ENCODE measurements at regions not wholly inside any gene's neighbourhood (a gene's known extent, or its start where the extent isn't known, plus 50 kb on each side); places are given as distances from the start of the nearest gene placed in this dataset.

DNA sequence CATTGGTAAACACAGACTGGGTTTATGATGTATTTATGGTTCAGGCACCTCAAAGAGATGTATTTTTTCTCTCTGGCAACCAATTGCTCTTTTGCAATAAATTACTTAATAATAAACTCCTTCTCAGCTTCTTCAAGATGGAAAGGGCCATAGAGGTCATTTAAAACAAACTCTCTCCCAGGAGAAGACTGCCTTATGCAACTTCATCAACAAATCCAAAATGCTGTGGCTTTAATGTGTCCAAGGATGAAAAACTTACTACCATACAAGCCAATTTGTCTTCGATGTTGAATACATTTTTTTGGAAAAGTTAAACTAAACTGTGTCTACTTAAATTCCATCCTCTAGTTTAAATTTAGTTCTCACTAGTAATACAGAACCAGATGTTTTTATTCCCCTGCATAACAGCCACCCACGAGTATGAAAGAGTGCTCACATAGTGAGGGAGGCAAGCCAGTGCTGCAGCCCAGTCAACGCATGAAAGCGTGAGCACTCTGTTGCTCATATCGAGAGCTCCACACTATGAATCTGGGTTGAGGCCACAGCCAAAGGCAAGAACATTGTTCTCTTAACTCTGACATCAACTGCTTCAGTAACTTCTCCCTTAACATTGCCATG is 761.3 kb upstream of the GRM7 start:
- TF ChIP-seq, protein P1, sequence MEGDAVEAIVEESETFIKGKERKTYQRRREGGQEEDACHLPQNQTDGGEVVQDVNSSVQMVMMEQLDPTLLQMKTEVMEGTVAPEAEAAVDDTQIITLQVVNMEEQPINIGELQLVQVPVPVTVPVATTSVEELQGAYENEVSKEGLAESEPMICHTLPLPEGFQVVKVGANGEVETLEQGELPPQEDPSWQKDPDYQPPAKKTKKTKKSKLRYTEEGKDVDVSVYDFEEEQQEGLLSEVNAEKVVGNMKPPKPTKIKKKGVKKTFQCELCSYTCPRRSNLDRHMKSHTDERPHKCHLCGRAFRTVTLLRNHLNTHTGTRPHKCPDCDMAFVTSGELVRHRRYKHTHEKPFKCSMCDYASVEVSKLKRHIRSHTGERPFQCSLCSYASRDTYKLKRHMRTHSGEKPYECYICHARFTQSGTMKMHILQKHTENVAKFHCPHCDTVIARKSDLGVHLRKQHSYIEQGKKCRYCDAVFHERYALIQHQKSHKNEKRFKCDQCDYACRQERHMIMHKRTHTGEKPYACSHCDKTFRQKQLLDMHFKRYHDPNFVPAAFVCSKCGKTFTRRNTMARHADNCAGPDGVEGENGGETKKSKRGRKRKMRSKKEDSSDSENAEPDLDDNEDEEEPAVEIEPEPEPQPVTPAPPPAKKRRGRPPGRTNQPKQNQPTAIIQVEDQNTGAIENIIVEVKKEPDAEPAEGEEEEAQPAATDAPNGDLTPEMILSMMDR (IDR thresholded peaks at IDR 0.05; ENCODE audit: insufficient read depth, low read depth, low read length, missing control alignments) = no peak
- no peak overlapping the region for H3K4me3 ChIP-seq (ENCODE audit: low read depth, low read length)

DNA sequence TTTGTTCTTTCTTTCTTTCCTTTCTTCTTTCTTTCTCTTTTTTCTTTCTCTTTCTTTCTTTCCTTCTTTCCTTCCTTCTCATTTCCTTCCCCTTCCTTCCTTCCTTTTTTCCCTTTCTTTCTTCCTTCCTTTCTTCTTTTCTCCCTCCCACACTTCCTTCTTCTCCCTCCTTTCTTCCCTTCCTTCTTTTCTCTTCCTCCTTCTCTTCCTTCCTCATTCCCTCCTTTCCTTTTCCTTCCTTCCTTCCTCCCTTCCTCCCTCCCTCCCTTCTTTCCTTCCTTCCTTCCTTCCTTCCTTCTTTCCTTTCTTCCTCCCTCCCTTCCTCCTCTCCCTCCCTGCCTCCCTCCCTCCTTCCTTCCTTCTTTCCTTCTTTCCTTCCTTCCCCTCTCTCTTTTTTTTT is 755.7 kb upstream of the GRM7 start:
- TF ChIP-seq, protein P1 (IDR thresholded peaks at IDR 0.05; ENCODE audit: insufficient read depth, low read depth, low read length, missing control alignments) = no peak
- no peak overlapping the region for H3K4me3 ChIP-seq (ENCODE audit: low read depth, low read length)
- DNase-seq (ENCODE audit: low read depth) = no peak

More for the DNA sequence above, 761.3 kb upstream of the GRM7 start:
- peak; percentile 66 for DNase-seq (ENCODE audit: low read depth)

DNA sequence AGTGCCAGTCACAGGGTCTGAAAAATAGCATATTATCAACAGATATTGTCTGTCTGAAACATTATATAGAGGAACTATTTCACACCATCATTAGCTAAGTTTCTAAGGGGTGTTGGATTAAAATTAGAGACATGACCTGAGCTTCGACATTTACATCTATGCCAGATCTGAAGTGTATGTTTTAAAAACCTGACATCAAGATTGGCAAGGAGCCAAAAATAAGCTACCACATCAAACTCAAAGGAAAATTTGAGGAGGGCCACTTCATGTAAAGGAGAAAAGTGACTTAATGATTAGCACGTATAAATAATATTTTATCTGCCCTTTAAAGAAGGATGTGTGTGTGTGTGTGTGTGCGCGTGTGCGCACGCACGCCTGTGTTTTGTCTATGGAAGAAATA is 752.0 kb upstream of the GRM7 start:
- no peak for DNase-seq (ENCODE audit: low read depth)
- TF ChIP-seq, protein P1 (IDR thresholded peaks at IDR 0.05; ENCODE audit: insufficient read depth, low read depth, low read length, missing control alignments) = no peak
- no peak overlapping the region for H3K4me3 ChIP-seq (ENCODE audit: low read depth, low read length)

- TF ChIP-seq, protein P1 (IDR thresholded peaks at IDR 0.05; ENCODE audit: insufficient read depth, low read depth, low read length, missing control alignments) = no peak
- H3K4me3 ChIP-seq (ENCODE audit: low read depth, low read length) = no peak overlapping the region
- peak; percentile 42 for DNase-seq (ENCODE audit: low read depth)
These were observed 750.5 kb upstream of the GRM7 start for GRCh38 chr3:6110451-6110850.

GRCh38 chr3:6112546-6112945 is 748.4 kb upstream of the GRM7 start:
- DNase-seq (ENCODE audit: low read depth) = no peak
- H3K4me3 ChIP-seq (ENCODE audit: low read depth, low read length) = no peak overlapping the region
- TF ChIP-seq, protein P1 (IDR thresholded peaks at IDR 0.05; ENCODE audit: insufficient read depth, low read depth, low read length, missing control alignments) = no peak

DNA sequence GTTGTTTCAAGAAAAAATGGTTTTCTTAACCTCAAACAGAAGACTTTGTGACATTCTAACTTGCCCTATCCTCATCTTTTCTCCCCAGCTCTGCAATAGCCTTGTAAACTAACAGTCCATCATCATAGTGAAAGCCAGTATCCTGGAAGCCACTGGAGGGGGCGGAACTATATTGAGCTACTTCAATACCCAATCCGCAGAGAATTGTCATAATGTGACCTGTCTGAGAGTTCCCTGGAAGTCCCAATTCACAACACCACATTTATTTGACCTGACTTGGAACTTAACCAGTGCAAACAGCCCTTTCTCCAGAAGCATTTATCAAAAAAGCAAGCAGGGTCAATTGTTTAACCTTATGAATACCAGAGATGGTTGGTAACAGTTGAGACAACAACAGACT is 747.6 kb upstream of the GRM7 start:
- DNase-seq (ENCODE audit: low read depth) = no peak
- TF ChIP-seq, protein P1 (IDR thresholded peaks at IDR 0.05; ENCODE audit: insufficient read depth, low read depth, low read length, missing control alignments) = no peak
- no peak overlapping the region for H3K4me3 ChIP-seq (ENCODE audit: low read depth, low read length)

GRCh38 chr3:6119367-6119766 is 741.5 kb upstream of the GRM7 start:
- DNase-seq (ENCODE audit: low read depth) = no peak
- no peak overlapping the region for H3K4me3 ChIP-seq (ENCODE audit: low read depth, low read length)
- TF ChIP-seq, protein P1 (IDR thresholded peaks at IDR 0.05; ENCODE audit: insufficient read depth, low read depth, low read length, missing control alignments) = no peak
